ENCODE measurements at regions not wholly inside any gene's neighbourhood (a gene's known extent, or its start where the extent isn't known, plus 50 kb on each side); places are given as distances from the start of the nearest gene placed in this dataset.
A peak's percentile ranks its signal among the peaks of the same experiment; 100 is the strongest.

GRCh38 chr20:48422242-48422960 lies 405.4 kb downstream of the PREX1 start:
- FAIRE-seq (no peak), DNase-seq (no peak)
- Histone ChIP-seq H3K36me3 (ENCODE audit: control insufficient read depth in 2 of 3, insufficient read depth in 3 of 3, low read length in 3 of 3) (no peaks in the 10 kb centered on the region), H3K27ac (ENCODE audit: low read depth in 2 of 2, low read length in 2 of 2) (no peak overlapping the region), H3K9ac (ENCODE audit: low read length in 3 of 3) (no peak overlapping the region), H3K27me3 (ENCODE audit: control insufficient read depth, insufficient read depth, low read length) (no peaks in the 10 kb centered on the region), H3K4me3 (ENCODE audit: low read length in 3 of 3) (no peak overlapping the region), H3K9me3 (ENCODE audit: control insufficient read depth in 2 of 3, insufficient read depth in 1 of 3, low read length in 3 of 3) (no peaks in the 10 kb centered on the region), H3K4me1 (ENCODE audit: control insufficient read depth in 2 of 3, insufficient read depth in 2 of 3, low read depth in 1 of 3, low read length in 3 of 3) (no peaks in the 10 kb centered on the region)
- TF ChIP-seq, protein P1, sequence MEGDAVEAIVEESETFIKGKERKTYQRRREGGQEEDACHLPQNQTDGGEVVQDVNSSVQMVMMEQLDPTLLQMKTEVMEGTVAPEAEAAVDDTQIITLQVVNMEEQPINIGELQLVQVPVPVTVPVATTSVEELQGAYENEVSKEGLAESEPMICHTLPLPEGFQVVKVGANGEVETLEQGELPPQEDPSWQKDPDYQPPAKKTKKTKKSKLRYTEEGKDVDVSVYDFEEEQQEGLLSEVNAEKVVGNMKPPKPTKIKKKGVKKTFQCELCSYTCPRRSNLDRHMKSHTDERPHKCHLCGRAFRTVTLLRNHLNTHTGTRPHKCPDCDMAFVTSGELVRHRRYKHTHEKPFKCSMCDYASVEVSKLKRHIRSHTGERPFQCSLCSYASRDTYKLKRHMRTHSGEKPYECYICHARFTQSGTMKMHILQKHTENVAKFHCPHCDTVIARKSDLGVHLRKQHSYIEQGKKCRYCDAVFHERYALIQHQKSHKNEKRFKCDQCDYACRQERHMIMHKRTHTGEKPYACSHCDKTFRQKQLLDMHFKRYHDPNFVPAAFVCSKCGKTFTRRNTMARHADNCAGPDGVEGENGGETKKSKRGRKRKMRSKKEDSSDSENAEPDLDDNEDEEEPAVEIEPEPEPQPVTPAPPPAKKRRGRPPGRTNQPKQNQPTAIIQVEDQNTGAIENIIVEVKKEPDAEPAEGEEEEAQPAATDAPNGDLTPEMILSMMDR (IDR thresholded peaks at IDR 0.05; ENCODE audit: borderline replicate concordance, extremely low read depth, insufficient read depth): no peak
- intact Hi-C loops (cut with DNase I): no loop called here

- intact Hi-C loops (cut with DNase I): no loop called here
- TF ChIP-seq, protein P1 (IDR thresholded peaks at IDR 0.05; ENCODE audit: borderline replicate concordance, extremely low read depth, insufficient read depth): no peak
- no peak for FAIRE-seq
- Histone ChIP-seq H3K9me3 (ENCODE audit: control insufficient read depth in 2 of 3, insufficient read depth in 1 of 3, low read length in 3 of 3) (no peaks in the 10 kb centered on the region), H3K36me3 (ENCODE audit: control insufficient read depth in 2 of 3, insufficient read depth in 3 of 3, low read length in 3 of 3) (no peaks in the 10 kb centered on the region), H3K27ac (ENCODE audit: low read depth in 2 of 2, low read length in 2 of 2) (no peak overlapping the region), H3K27me3 (ENCODE audit: control insufficient read depth, insufficient read depth, low read length) (no peaks in the 10 kb centered on the region), H3K9ac (ENCODE audit: low read length in 3 of 3) (no peak overlapping the region), H3K4me1 (ENCODE audit: control insufficient read depth in 2 of 3, insufficient read depth in 2 of 3, low read depth in 1 of 3, low read length in 3 of 3) (no peaks in the 10 kb centered on the region), H3K4me3 (ENCODE audit: low read length in 3 of 3) (no peak overlapping the region)
- peak in 1 of 5 donors; percentile 3 for DNase-seq
These were observed 406.3 kb downstream of the PREX1 start for GRCh38 chr20:48421547-48421946.

- intact Hi-C loops (cut with DNase I): no loop called here
- no peak overlapping the region for H3K9ac ChIP-seq (ENCODE audit: low read length in 3 of 3)
- TF ChIP-seq, protein P1 (IDR thresholded peaks at IDR 0.05; ENCODE audit: borderline replicate concordance, extremely low read depth, insufficient read depth): no peak
- H3K4me3 ChIP-seq (ENCODE audit: low read length in 3 of 3): no peak overlapping the region
- no peaks in the 10 kb centered on the region for H3K9me3 ChIP-seq (ENCODE audit: control insufficient read depth in 2 of 3, insufficient read depth in 1 of 3, low read length in 3 of 3)
- H3K36me3 ChIP-seq (ENCODE audit: control insufficient read depth in 2 of 3, insufficient read depth in 3 of 3, low read length in 3 of 3): no peaks in the 10 kb centered on the region
- no peaks in the 10 kb centered on the region for H3K4me1 ChIP-seq (ENCODE audit: control insufficient read depth in 2 of 3, insufficient read depth in 2 of 3, low read depth in 1 of 3, low read length in 3 of 3)
- no peak for DNase-seq
- no peaks in the 10 kb centered on the region for H3K27me3 ChIP-seq (ENCODE audit: control insufficient read depth, insufficient read depth, low read length)
- H3K27ac ChIP-seq (ENCODE audit: low read depth in 2 of 2, low read length in 2 of 2): no peak overlapping the region
- no peak for FAIRE-seq
These were observed 407.6 kb downstream of the PREX1 start for GRCh38 chr20:48420176-48420575.

DNA sequence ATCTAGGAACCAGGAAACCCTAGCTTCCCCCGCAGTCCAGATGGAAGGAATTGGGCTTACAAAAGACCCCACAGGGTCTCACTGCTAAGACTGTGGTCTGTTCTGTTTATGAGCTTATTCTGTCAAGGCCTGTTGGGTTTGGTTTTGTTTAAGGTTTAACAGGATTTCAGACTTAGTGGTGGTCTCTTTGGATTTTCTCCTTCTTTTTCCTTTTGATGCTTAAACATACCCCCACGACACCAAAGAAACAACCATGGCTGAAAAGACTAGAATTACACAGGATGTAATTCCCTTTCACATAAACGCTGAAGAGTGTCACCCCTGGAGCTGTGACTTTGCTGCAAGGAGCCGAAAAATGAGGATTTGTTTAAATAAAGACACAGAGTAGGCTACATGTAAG lies 408.6 kb downstream of the PREX1 start:
- TF ChIP-seq, protein P1 (IDR thresholded peaks at IDR 0.05; ENCODE audit: borderline replicate concordance, extremely low read depth, insufficient read depth): no peak
- no peak for FAIRE-seq
- Histone ChIP-seq H3K27ac (ENCODE audit: low read depth in 2 of 2, low read length in 2 of 2) (no peak overlapping the region), H3K4me1 (ENCODE audit: control insufficient read depth in 2 of 3, insufficient read depth in 2 of 3, low read depth in 1 of 3, low read length in 3 of 3) (no peaks in the 10 kb centered on the region), H3K27me3 (ENCODE audit: control insufficient read depth, insufficient read depth, low read length) (no peaks in the 10 kb centered on the region), H3K36me3 (ENCODE audit: control insufficient read depth in 2 of 3, insufficient read depth in 3 of 3, low read length in 3 of 3) (no peaks in the 10 kb centered on the region), H3K4me3 (ENCODE audit: low read length in 3 of 3) (no peak overlapping the region), H3K9me3 (ENCODE audit: control insufficient read depth in 2 of 3, insufficient read depth in 1 of 3, low read length in 3 of 3) (no peaks in the 10 kb centered on the region), H3K9ac (ENCODE audit: low read length in 3 of 3) (no peak overlapping the region)
- no peak for DNase-seq
- intact Hi-C loops (cut with DNase I): no loop called here
